ENCODE measurements at regions not wholly inside any gene's neighbourhood (a gene's known extent, or its start where the extent isn't known, plus 50 kb on each side); places are given as distances from the start of the nearest gene placed in this dataset.

DNA sequence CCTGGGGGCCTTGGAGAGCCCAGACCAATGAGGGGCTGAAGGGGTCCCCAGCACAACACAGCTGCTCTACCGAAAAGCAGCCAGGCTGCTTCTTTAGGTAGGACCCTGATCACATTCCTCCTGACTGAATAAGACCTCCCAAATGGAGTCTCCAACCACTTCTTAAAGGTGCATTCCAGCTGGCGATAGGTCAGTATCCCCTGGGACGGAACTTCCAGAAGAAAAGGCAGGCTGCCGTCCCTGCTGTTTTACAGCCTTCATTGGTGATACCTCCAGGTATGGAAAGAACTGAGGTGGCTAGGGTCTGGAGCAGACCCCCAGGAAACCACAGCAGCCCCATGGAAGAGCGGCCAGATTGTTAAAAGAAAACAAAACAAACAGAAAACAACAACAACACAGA, 340.6 kb downstream of the BTG1 start:
- TF ChIP-seq POLR2AphosphoS5 (IDR thresholded peaks at IDR 0.05) (no peak), POLR2A (IDR thresholded peaks at IDR 0.05) (no peak)
- TF ChIP-seq, protein P1, sequence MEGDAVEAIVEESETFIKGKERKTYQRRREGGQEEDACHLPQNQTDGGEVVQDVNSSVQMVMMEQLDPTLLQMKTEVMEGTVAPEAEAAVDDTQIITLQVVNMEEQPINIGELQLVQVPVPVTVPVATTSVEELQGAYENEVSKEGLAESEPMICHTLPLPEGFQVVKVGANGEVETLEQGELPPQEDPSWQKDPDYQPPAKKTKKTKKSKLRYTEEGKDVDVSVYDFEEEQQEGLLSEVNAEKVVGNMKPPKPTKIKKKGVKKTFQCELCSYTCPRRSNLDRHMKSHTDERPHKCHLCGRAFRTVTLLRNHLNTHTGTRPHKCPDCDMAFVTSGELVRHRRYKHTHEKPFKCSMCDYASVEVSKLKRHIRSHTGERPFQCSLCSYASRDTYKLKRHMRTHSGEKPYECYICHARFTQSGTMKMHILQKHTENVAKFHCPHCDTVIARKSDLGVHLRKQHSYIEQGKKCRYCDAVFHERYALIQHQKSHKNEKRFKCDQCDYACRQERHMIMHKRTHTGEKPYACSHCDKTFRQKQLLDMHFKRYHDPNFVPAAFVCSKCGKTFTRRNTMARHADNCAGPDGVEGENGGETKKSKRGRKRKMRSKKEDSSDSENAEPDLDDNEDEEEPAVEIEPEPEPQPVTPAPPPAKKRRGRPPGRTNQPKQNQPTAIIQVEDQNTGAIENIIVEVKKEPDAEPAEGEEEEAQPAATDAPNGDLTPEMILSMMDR (IDR thresholded peaks at IDR 0.05 in 8 of 11, conservative IDR thresholded peaks at IDR 0.05 in 3 of 11) = no peak
